AG04450 (cell line): ENCODE measurements at regions not wholly inside any gene's neighbourhood (a gene's known extent, or its start where the extent isn't known, plus 50 kb on each side); places are given as distances from the start of the nearest gene placed in this dataset.
A peak's percentile ranks its signal among the peaks of the same experiment; 100 is the strongest.

Source experiments
- CTCF ChIA-PET: fragments of 300-600, 350-600 bp; formaldehyde crosslinking; extraction: SDS; loops from one replicate; lab custom pipeline; 2022; ENCODE audit warnings: antibody characterized with exemption, inconsistent platforms; lab: Charles Lee
- POLR2A ChIA-PET: fragments of 350-600 bp; formaldehyde crosslinking; extraction: SDS; loops from one replicate; lab custom pipeline; 2021; ENCODE audit warnings: antibody characterized with exemption, inconsistent platforms; lab: Yijun Ruan, JAX
- DNase-seq: peaks from one replicate; pipeline ENCODE4 v3.0.0-alpha.2; 2011; ENCODE audit warnings: low read depth, low spot score
- H3K27ac ChIP-seq: one replicate; pipeline ENCODE4 v1.5.1; 2012; ENCODE audit warnings: low read depth, low read length, control low read depth
- H3K27me3 ChIP-seq: one replicate; pipeline ENCODE4 v1.6.0; 2012; ENCODE audit warnings: low read length; ENCODE audit not compliant: control insufficient read depth, insufficient read depth
- H3K4me3 ChIP-seq: 2 replicates; pipeline ENCODE4 v1.5.1; 2011; ENCODE audit warnings: mild to moderate bottlenecking, low read depth, low read length, control low read depth
- H3K9me3 ChIP-seq: 2 replicates; pipeline ENCODE4 v1.5.1; 2012; ENCODE audit warnings: low read length; ENCODE audit not compliant: control insufficient read depth, insufficient read depth
- CTCF ChIP-seq: IDR thresholded peaks from 2 replicates; pipeline ENCODE4 v1.5.1; 2011; ENCODE audit warnings: low read depth, low read length, control low read depth, inconsistent platforms

GRCh38 chr3:176959867-176960266, 237.4 kb downstream of the TBL1XR1 start:
- Histone ChIP-seq H3K9me3 (no peaks in the 10 kb centered on the region), H3K27me3 (no peaks in the 10 kb centered on the region), H3K4me3 (no peak overlapping the region), H3K27ac (no peak overlapping the region)
- no peak for TF ChIP-seq CTCF
- CTCF ChIA-PET, result no interaction called here
- no peak for DNase-seq
- POLR2A ChIA-PET, result no interaction called here

DNA sequence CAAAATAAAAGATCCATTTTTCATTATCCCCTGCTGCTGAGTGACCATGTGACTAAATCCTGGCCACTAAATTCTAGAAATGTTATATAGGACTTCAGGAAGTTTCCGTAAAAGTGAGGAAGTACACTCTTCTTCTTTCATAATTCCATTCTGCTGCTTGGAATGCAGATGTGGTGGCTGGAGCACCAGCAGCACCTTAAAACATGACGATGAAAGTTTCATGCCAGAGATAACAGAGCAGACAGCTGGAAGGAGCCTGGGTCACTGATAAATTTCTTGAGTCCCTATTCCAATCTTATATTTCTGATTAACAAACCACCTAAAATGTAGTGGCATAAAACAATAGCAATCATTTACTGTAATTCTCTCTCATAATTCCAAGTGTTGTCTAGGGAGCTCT, 238.7 kb downstream of the TBL1XR1 start:
- DNase-seq, result no peak
- H3K9me3 ChIP-seq, result no peaks in the 10 kb centered on the region
- no peak overlapping the region for H3K27ac ChIP-seq
- ChIA-PET CTCF (no interaction called here), POLR2A (no interaction called here)
- no peaks in the 10 kb centered on the region for H3K27me3 ChIP-seq
- no peak overlapping the region for H3K4me3 ChIP-seq
- no peak for TF ChIP-seq CTCF

- CTCF ChIA-PET, result no interaction called here
- TF ChIP-seq CTCF, result no peak
- DNase-seq, result no peak
- H3K27ac ChIP-seq, result no peak overlapping the region
- H3K9me3 ChIP-seq, result no peaks in the 10 kb centered on the region
- no peak overlapping the region for H3K4me3 ChIP-seq
- POLR2A ChIA-PET, result no interaction called here
- no peaks in the 10 kb centered on the region for H3K27me3 ChIP-seq
These were observed 242.8 kb downstream of the TBL1XR1 start for GRCh38 chr3:176954517-176954916.

DNA sequence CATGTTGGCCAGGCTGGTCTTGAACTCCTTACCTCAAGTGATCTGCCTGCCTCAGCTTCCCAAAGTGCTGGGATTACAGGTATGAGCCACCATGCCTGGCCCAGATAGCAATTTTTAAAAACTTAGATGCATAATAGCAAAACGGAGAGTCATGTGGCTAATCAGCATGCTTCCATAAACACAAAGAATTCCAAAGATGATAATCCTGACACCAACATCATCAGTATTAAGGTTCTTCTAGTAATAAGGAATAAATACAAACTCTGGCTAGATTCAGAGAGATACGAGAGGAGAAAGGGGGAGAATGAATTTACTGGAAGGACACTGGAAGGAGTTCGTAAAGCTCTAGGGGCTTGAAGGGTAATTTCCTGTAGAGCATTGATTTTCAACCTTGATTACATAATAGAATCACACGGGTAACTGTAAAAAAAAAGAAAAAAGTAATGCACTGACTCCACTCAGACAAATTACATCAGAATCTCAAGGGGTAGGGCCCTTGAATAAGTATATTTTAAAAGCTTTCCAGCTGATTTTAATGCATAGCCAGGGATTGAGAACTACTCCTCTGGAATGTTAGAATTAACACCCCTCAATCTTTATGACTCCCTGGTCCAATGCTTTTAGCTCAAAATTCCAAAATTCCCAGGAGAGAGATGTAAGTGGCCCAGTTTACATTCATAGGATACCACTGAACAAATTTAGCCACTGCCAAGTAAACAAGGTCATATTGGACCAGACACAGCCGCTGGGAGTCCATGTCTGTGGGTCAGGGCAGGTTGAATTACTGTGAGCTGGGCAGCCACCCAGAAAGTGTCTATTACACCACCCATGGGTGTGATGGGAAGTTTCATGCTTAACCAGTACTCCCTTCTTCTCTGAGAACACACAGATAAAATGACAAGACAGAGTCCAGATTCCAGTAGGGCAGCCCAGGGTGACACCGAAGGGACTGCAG, 243.9 kb downstream of the TBL1XR1 start:
- no peak overlapping the region for H3K4me3 ChIP-seq
- peak; percentile 49 for DNase-seq
- TF ChIP-seq CTCF, result no peak
- CTCF ChIA-PET, result no interaction called here
- POLR2A ChIA-PET, result no interaction called here
- H3K27ac ChIP-seq, result no peak overlapping the region
- no peaks in the 10 kb centered on the region for H3K9me3 ChIP-seq
- no peaks in the 10 kb centered on the region for H3K27me3 ChIP-seq

GRCh38 chr3:176951586-176952292, 245.5 kb downstream of the TBL1XR1 start:
- TF ChIP-seq CTCF, result no peak
- H3K27ac ChIP-seq, result no peak overlapping the region
- POLR2A ChIA-PET, result no interaction called here
- DNase-seq, result no peak
- no peaks in the 10 kb centered on the region for H3K9me3 ChIP-seq
- CTCF ChIA-PET, result interaction anchor here (1.5 to 1.6 kb wide), 2 partner anchors 11 to 13 kb away, joined by 5 to 8 read pairs; no protein-coding TSS in a partner anchor
- H3K4me3 ChIP-seq, result no peak overlapping the region
- H3K27me3 ChIP-seq, result no peaks in the 10 kb centered on the region
